Upper lobe of left lung (tissue), 6 donors: ENCODE measurements at regions not wholly inside any gene's neighbourhood (a gene's known extent, or its start where the extent isn't known, plus 50 kb on each side); places are given as distances from the start of the nearest gene placed in this dataset.

Experiments used
- ATAC-seq, 2 donors: fragments of 200-7000 bp; cut with Tn5 transposase; one replicate each; pipeline ENCODE4 v1.9.1; 2022; ENCODE audit warnings: mild to moderate bottlenecking in 2 of 2, moderate library complexity in 2 of 2; ENCODE audit not compliant: low FRiP score in 2 of 2
- DNase-seq, 2 donors: peaks; one replicate each; pipeline ENCODE4 v3.0.0-alpha.2; 2019 to 2020
- H3K27ac ChIP-seq, 4 donors: fragments of 200-600 bp; sonication (generic); one replicate each; pipeline ENCODE4 v1.5.1; 2016 to 2019
- H3K27me3 ChIP-seq, 4 donors: fragments of 200-600 bp; sonication (generic); one replicate each; pipeline ENCODE4 v1.5.1; 2017 to 2019
- H3K36me3 ChIP-seq, 4 donors: fragments of 200-600 bp; sonication (generic); one replicate each; pipeline ENCODE4 v1.5.1; 2016 to 2019
- H3K4me1 ChIP-seq, 4 donors: fragments of 200-600 bp; sonication (generic); one replicate each; pipeline ENCODE4 v1.5.1; 2018 to 2019
- H3K4me3 ChIP-seq, 4 donors: fragments of 200-600 bp; sonication (generic); one replicate each; pipeline ENCODE4 v1.5.1; 2017 to 2019; ENCODE audit warnings: mild to moderate bottlenecking in 2 of 4, moderate library complexity in 1 of 4
- H3K9me3 ChIP-seq, 4 donors: fragments of 200-600 bp; sonication (generic); one replicate each; pipeline ENCODE4 v1.5.1; 2018 to 2019
- CTCF ChIP-seq, 6 experiments: fragments of 450-650 bp in 4 of 6; fragments of 200-600 bp in 2 of 6; sonication (generic) in 2 of 6; IDR thresholded peaks; one replicate each; pipeline ENCODE4 v1.5.1; 2016 to 2019; ENCODE audit warnings: antibody characterized with exemption in 6 of 6
- EP300 ChIP-seq, 4 donors: sonication (generic); formaldehyde crosslinking; IDR thresholded peaks; one replicate each; pipeline ENCODE4 v1.5.1; 2017; ENCODE audit warnings: antibody characterized with exemption in 4 of 4, control low read depth in 2 of 4
- POLR2A ChIP-seq, 4 donors: fragments of 450-650 bp; IDR thresholded peaks; one replicate each; pipeline ENCODE4 v1.5.1; 2016 to 2017; ENCODE audit warnings: antibody characterized with exemption in 4 of 4, mild to moderate bottlenecking in 2 of 4
- POLR2AphosphoS5 ChIP-seq, 2 donors: sonication (generic); formaldehyde crosslinking; IDR thresholded peaks; one replicate each; pipeline ENCODE4 v1.5.1; 2017; ENCODE audit warnings: antibody characterized with exemption in 2 of 2
- WGBS, 2 donors: methylation state at CpG; one replicate each; pipeline ENCODE4 v1.1.5; 2017 to 2018; 5-methylcytosine and 5-hydroxymethylcytosine counted together
- donor health status: DM: no; HTN: no; CAD: no; lungs with moderate emphysema.
- donor health status: DM: no; HTN: yes; CAD: no; lungs with severe emphysema.

DNA sequence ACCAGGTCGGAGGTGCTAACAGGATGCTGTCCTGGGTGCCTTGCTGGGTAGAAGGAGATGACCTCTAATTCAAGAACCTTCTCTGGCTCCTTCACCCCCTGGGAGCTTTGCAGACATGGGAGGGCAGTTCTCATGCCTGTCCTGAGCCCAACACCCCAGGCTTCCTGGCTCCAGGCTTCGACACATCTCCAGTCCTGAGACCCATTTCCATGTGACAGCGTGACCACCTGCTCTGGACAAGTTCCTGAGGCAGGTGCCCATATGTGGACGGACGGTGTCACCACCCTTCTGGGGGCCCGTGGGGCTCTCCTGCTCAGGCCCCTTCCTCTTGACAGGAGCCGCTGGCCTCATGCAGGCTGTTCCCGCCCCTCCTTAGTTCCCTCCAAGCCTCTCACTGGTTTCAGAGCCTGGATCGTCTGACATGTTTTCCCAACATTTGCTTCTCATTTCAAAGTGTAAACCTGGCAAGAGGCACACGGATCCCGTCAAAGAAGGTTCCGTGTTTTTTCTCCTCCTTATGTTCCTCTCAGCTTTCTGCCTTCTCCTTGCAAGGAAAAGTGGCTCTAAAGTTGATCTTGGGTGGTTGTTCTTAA lies 291.9 kb upstream of the RTL1 start:
- Histone ChIP-seq H3K27me3 (no peaks in the 10 kb centered on the region), H3K27ac (no peak overlapping the region), H3K4me1 (no peaks in the 10 kb centered on the region), H3K36me3 (no peaks in the 10 kb centered on the region), H3K9me3 (no peaks in the 10 kb centered on the region), H3K4me3 (no peak overlapping the region)
- DNase-seq (no peak), ATAC-seq (no peak)
- TF ChIP-seq CTCF (IDR thresholded peaks at IDR 0.05), result no peak
- no peak for TF ChIP-seq POLR2A (IDR thresholded peaks at IDR 0.05)
- TF ChIP-seq POLR2AphosphoS5 (IDR thresholded peaks at IDR 0.05), result no peak
- TF ChIP-seq EP300 (IDR thresholded peaks at IDR 0.05), result no peak
- 62 to 69% methylated on average over 11 to 12 of the region's 12 CpGs for WGBS, 2 donors

GRCh38 chr14:101196051-101196712 lies 292.7 kb upstream of the RTL1 start:
- no peaks in the 10 kb centered on the region for H3K27me3 ChIP-seq
- TF ChIP-seq CTCF (IDR thresholded peaks at IDR 0.05) (no peak), EP300 (IDR thresholded peaks at IDR 0.05) (no peak), POLR2A (IDR thresholded peaks at IDR 0.05) (no peak), POLR2AphosphoS5 (IDR thresholded peaks at IDR 0.05) (no peak)
- H3K4me3 ChIP-seq, result no peak overlapping the region
- H3K27ac ChIP-seq, result no peak overlapping the region
- no peaks in the 10 kb centered on the region for H3K36me3 ChIP-seq
- ATAC-seq, result no peak
- no peak for DNase-seq
- no peaks in the 10 kb centered on the region for H3K9me3 ChIP-seq
- WGBS, 2 donors, result 82 to 83% methylated on average over 10 to 11 of the region's 11 CpGs
- no peaks in the 10 kb centered on the region for H3K4me1 ChIP-seq

DNA sequence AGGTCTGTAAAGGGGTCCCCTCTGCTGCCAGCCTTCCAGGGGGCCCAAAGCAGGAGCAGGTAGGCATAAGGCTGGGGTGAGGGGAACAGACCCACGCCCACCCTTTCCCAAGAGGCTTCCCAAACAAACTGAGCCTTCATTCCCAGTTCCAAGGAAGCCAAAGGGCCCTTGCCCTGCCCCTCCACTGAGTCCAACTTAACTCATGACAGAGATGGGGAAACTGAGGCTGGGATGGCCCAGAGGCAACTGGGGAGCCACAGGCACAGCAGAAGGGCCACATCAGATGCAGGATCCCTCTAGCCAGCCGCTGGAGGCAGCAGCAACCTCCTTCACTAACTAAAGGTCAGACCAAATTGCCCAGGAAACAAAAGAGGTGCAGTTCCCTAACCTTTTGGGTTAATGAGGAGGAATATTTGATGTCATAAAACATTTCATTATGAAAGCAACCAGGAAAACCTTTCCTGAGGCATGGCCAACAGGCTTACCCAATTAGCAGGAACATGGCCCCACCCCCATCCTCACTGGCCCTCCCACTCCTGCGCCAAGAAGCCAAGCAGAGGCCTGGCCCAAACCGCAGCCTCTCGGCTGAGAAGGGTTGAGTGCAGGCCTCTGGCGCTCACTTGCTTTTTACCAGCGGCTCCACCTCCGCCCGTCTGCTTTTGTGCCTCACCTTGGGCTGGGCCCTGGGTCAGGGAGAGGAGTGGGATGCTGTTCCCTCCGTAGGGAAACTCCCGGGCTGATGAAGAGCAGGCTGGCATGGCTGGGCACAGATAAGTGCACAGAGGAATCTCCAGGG lies 293.5 kb upstream of the RTL1 start:
- H3K4me1 ChIP-seq, result no peaks in the 10 kb centered on the region
- H3K27me3 ChIP-seq, result no peaks in the 10 kb centered on the region
- no peaks in the 10 kb centered on the region for H3K9me3 ChIP-seq
- H3K4me3 ChIP-seq, result no peak overlapping the region
- DNase-seq, result no peak
- WGBS, 2 donors, result 72 to 85% methylated on average over 7 to 11 of the region's 11 CpGs
- no peak for ATAC-seq
- TF ChIP-seq POLR2A (IDR thresholded peaks at IDR 0.05) (no peak), POLR2AphosphoS5 (IDR thresholded peaks at IDR 0.05) (no peak), CTCF (IDR thresholded peaks at IDR 0.05) (no peak), EP300 (IDR thresholded peaks at IDR 0.05) (no peak)
- H3K36me3 ChIP-seq, result no peaks in the 10 kb centered on the region
- H3K27ac ChIP-seq, result no peak overlapping the region

DNA sequence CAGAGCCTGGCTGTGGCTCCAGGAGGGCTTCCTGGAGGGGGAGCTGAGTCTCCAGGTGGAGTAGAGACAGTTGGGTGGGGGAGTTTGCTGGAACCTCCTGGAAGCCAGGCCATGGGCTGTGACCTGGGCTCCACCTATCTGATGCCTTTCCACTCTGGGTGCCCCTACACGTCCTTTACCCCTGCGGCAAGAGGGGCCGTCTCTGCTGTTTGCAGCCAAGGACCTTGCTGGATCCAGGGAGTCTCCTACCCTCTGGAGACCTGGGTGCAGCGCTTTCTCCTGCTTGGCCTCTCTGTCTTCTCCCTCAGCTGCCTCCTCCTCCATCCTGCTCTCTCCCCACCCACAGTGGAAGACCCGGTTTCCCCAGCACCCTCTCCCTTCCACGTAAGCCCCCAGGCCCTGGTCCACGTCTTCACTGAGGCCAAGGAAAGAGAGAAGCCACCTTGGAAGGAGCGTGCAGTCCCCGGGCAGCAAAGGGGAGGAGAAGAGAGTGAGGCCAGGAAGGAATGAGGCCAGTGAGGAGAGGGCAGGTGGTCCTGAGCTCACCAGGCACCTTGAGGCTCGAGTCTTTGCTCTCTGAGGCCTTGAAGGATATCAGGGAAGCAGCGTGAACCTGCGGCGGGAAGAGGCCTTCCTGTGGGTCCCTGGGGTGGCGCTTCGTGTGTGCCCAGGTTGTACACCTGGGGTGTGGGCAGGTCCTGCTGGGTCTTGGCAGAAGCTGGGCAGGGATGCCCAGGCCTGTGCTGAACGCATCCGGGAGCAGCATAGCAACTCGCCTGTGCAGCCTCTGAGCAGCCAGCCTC lies 294.3 kb upstream of the RTL1 start:
- no peak overlapping the region for H3K27ac ChIP-seq
- no peaks in the 10 kb centered on the region for H3K27me3 ChIP-seq
- no peak for TF ChIP-seq EP300 (IDR thresholded peaks at IDR 0.05)
- TF ChIP-seq POLR2AphosphoS5 (IDR thresholded peaks at IDR 0.05), result no peak
- TF ChIP-seq CTCF (IDR thresholded peaks at IDR 0.05), result no peak
- no peak for TF ChIP-seq POLR2A (IDR thresholded peaks at IDR 0.05)
- no peaks in the 10 kb centered on the region for H3K36me3 ChIP-seq
- DNase-seq (no peak), ATAC-seq (peak in 1 of 2 donors; percentile 1)
- H3K4me1 ChIP-seq, result no peaks in the 10 kb centered on the region
- H3K4me3 ChIP-seq, result no peak overlapping the region
- WGBS, 2 donors, result 86 to 89% methylated on average over 18 of the region's 18 CpGs
- H3K9me3 ChIP-seq, result no peaks in the 10 kb centered on the region
